Esophagus squamous epithelium (tissue), 5 donors: ENCODE measurements at regions not wholly inside any gene's neighbourhood (a gene's known extent, or its start where the extent isn't known, plus 50 kb on each side); places are given as distances from the start of the nearest gene placed in this dataset.

Experiments used
- DNase-seq: peaks from one replicate; lab custom pipeline; 2025; lab: John Stamatoyannopoulos, UW
- H3K27ac ChIP-seq, 4 donors: fragments of 200-600 bp; sonication (generic); one replicate each; pipeline ENCODE4 v1.5.1; 2016 to 2019; ENCODE audit warnings: mild to moderate bottlenecking in 1 of 4
- H3K27me3 ChIP-seq, 4 donors: fragments of 200-600 bp; sonication (generic); 1 replicate in 3 of 4; 2 replicates in 1 of 4; pipeline versions ENCODE4 v1.5.1 to v1.6.0; 2017 to 2021; ENCODE audit warnings: antibody characterized with exemption in 1 of 4
- H3K36me3 ChIP-seq, 3 donors: fragments of 200-600 bp; sonication (generic); one replicate each; pipeline ENCODE4 v1.5.1; 2016 to 2019
- H3K4me1 ChIP-seq, 3 donors: fragments of 200-600 bp; sonication (generic); one replicate each; pipeline ENCODE4 v1.5.1; 2017 to 2019
- H3K4me3 ChIP-seq, 4 donors: fragments of 200-600 bp; sonication (generic); 1 replicate in 3 of 4; 2 replicates in 1 of 4; pipeline ENCODE4 v1.5.1; 2016 to 2019; ENCODE audit warnings: mild to moderate bottlenecking in 2 of 4, moderate library complexity in 1 of 4
- H3K9me3 ChIP-seq, 3 donors: fragments of 200-600 bp; sonication (generic); one replicate each; pipeline ENCODE4 v1.5.1; 2016 to 2019
- CTCF ChIP-seq, 6 experiments: fragments of 450-650 bp in 4 of 6; fragments of 200-600 bp in 2 of 6; sonication (generic) in 2 of 6; IDR thresholded peaks; one replicate each; pipeline ENCODE4 v1.5.1; 2016 to 2019; ENCODE audit warnings: antibody characterized with exemption in 6 of 6, mild to moderate bottlenecking in 4 of 6, moderate library complexity in 4 of 6
- POLR2A ChIP-seq, 4 donors: fragments of 450-650 bp; IDR thresholded peaks; one replicate each; pipeline ENCODE4 v1.6.1; 2017; ENCODE audit warnings: antibody characterized with exemption in 4 of 4, mild to moderate bottlenecking in 4 of 4, moderate library complexity in 3 of 4
- WGBS, 2 donors: methylation state at CpG; one replicate each; pipeline ENCODE4 v1.1.5; 2018; 5-methylcytosine and 5-hydroxymethylcytosine counted together
- intact Hi-C: fragments of 100-400 bp; cut with DNase I; formaldehyde crosslinking; loops from one replicate; pipeline ENCODE4 v1.15.0; 2022
- donor health status: DM: yes; HTN: yes; CAD: no.

DNA sequence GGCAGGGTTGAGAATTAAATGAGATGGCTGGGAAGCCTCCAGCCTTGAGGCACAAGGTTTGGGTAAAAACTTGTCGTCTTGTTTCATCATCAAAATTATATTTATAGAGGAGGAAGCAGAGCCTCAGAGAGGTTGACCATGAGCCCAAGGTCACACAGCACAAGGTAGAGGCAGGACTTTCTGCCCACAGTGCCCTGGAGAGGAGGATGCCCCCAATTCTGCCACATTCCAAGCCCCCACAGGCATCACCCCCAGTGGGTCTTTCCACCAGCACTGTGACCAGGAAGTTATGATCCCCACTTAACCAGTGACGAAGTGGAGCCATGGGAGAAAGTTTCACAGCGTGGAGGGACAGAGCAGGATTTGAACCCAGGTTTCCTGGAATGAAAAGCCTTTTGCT, 400.0 kb downstream of the MATN1 start:
- Histone ChIP-seq H3K4me1 (no peaks in the 10 kb centered on the region), H3K27me3 (peaks cover 0 to 39% (median 0%) of the 10 kb centered on the region in 4 donors), H3K4me3 (no peak overlapping the region), H3K27ac (no peak overlapping the region), H3K9me3 (no peaks in the 10 kb centered on the region), H3K36me3 (no peaks in the 10 kb centered on the region)
- DNase-seq = no peak
- TF ChIP-seq CTCF (IDR thresholded peaks at IDR 0.05) (no peak), POLR2A (IDR thresholded peaks at IDR 0.05) (no peak)
- intact Hi-C loops = no loop called here
- WGBS, 2 donors = 77 to 79% methylated on average over 3 of the region's 3 CpGs

DNA sequence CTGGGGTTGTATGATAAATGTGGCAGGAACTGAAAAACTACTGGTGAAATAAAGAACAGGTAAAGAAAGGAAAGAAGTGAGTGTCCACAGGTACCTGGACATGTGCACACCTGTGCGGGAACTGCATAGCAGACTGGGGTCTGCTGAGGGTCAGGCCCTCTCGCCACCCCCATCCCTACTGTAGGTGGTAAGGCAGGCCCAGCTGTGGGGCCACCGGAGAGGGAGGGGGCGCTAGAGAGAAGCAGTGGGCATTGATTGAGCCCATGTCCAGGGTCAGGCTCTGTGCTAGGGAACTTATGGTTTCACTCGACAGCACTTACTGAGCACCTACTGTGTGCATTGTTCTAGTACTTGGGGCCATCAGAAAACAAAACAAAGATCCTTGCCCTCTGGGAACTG, 400.5 kb downstream of the MATN1 start:
- 78 to 86% methylated on average over 4 to 5 of the region's 5 CpGs for WGBS, 2 donors

DNA sequence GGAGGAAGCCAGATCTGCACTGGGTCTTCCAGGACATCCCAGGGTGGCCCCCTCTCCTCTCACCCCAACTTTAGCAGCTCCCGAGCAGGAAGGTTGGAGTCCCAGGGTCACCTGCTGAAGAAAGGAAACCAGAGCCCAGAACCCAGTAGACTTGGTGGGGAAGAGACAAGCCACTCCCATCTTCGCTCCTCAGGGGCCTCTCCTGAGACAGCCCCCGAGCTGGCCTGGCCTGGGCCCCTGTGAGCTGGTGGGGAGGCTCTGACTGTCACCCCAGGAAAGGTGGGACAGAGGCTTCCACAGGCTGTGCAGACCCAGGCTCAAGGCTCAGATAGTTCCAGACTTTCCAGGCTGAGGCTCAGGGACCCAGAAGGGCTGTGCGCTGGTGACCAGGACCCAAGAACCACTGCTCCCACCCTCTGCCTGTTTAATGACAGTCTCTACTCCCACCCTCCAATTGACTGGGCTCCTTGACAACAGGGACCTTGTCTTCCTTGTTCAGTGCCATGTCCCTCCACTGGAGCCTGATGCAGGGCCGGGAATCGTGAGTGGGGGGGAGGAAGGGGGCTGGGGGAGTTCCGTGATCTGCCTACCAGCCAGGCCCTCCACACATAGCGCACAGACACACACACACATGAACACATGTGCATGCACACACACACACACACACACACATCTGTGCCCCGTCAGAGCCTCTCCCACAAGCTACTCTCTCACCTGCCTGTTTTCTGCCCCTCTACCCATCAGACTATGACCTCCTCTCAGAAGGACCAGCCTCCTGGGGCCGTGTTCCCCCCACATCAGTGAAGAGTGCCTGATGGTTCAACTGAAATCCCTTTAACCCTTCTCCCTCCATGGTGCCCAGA, 401.2 kb downstream of the MATN1 start:
- H3K4me3 ChIP-seq = no peak overlapping the region
- no peaks in the 10 kb centered on the region for H3K4me1 ChIP-seq
- no peak for TF ChIP-seq CTCF (IDR thresholded peaks at IDR 0.05)
- TF ChIP-seq POLR2A (IDR thresholded peaks at IDR 0.05) = no peak
- H3K36me3 ChIP-seq = no peaks in the 10 kb centered on the region
- WGBS, 2 donors = 63 to 67% methylated on average over 6 to 7 of the region's 10 CpGs
- DNase-seq = no peak
- no peaks in the 10 kb centered on the region for H3K9me3 ChIP-seq
- intact Hi-C loops = no loop called here
- H3K27me3 ChIP-seq = peaks cover 0 to 43% (median 0%) of the 10 kb centered on the region in 4 donors
- H3K27ac ChIP-seq = no peak overlapping the region

More for the DNA sequence above, 400.5 kb downstream of the MATN1 start:
- intact Hi-C loops = no loop called here
- no peaks in the 10 kb centered on the region for H3K4me1 ChIP-seq
- H3K27me3 ChIP-seq = peaks cover 0 to 43% (median 0%) of the 10 kb centered on the region in 4 donors
- H3K9me3 ChIP-seq = no peaks in the 10 kb centered on the region
- H3K4me3 ChIP-seq = no peak overlapping the region
- DNase-seq = no peak
- H3K36me3 ChIP-seq = no peaks in the 10 kb centered on the region
- H3K27ac ChIP-seq = no peak overlapping the region
- TF ChIP-seq CTCF (IDR thresholded peaks at IDR 0.05) = no peak
- TF ChIP-seq POLR2A (IDR thresholded peaks at IDR 0.05) = no peak

GRCh38 chr1:30321246-30321910, 402.0 kb downstream of the MATN1 start:
- peaks cover 0 to 52% (median 0%) of the 10 kb centered on the region in 4 donors for H3K27me3 ChIP-seq
- no peaks in the 10 kb centered on the region for H3K36me3 ChIP-seq
- intact Hi-C loops = no loop called here
- DNase-seq = no peak
- H3K27ac ChIP-seq = no peak overlapping the region
- no peak for TF ChIP-seq CTCF (IDR thresholded peaks at IDR 0.05)
- TF ChIP-seq POLR2A (IDR thresholded peaks at IDR 0.05) = no peak
- H3K9me3 ChIP-seq = no peaks in the 10 kb centered on the region
- no peaks in the 10 kb centered on the region for H3K4me1 ChIP-seq
- 53 to 64% methylated on average over 11 to 13 of the region's 13 CpGs for WGBS, 2 donors
- H3K4me3 ChIP-seq = no peak overlapping the region

DNA sequence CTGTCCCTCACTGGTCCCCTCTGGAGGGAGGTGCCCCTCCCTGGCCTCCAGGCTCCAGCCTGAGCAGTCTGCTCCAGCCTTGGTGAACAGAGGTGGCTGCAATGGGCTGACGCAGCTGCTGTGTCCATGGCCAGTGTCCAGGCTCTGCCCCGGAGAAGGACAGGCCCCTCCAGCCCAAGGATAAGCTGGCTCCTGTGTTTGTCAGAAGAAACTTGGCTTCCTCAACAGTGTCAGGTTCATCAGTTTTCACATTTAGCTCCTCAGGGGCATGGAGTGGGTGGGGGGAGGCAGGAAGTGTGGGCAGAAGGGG, 402.8 kb downstream of the MATN1 start:
- intact Hi-C loops = no loop called here
- TF ChIP-seq CTCF (IDR thresholded peaks at IDR 0.05) = no peak
- no peak for TF ChIP-seq POLR2A (IDR thresholded peaks at IDR 0.05)
- Histone ChIP-seq H3K4me3 (no peak overlapping the region), H3K9me3 (no peaks in the 10 kb centered on the region), H3K27me3 (peaks cover 0 to 60% (median 0%) of the 10 kb centered on the region in 4 donors), H3K4me1 (no peaks in the 10 kb centered on the region), H3K36me3 (no peaks in the 10 kb centered on the region), H3K27ac (no peak overlapping the region)
- 30% methylated on average over 2 of the region's 2 CpGs; no CpG with 5 or more reads in 1 of the 2 donors for WGBS, 2 donors
- no peak for DNase-seq
